H9 (cell line): ENCODE measurements at regions not wholly inside any gene's neighbourhood (a gene's known extent, or its start where the extent isn't known, plus 50 kb on each side); places are given as distances from the start of the nearest gene placed in this dataset.

ENCODE experiments used
- DNase-seq: peaks from one replicate; pipeline ENCODE4 v3.0.0-alpha.2; 2017
- H2AFZ ChIP-seq: one replicate; pipeline ENCODE4 v1.6.1; 2013; ENCODE audit warnings: mild to moderate bottlenecking, low read length, control low read depth, moderate library complexity
- H2AK5ac ChIP-seq: 2 replicates; pipeline ENCODE4 v1.6.1; 2013; ENCODE audit warnings: low read length, control low read depth, mixed read lengths; ENCODE audit not compliant: insufficient read length
- H2BK120ac ChIP-seq: one replicate; pipeline ENCODE4 v1.6.1; 2013; ENCODE audit warnings: low read depth, mild to moderate bottlenecking, low read length, control low read depth, inconsistent platforms; ENCODE audit not compliant: poor library complexity, severe bottlenecking
- H2BK12ac ChIP-seq: 2 replicates; pipeline ENCODE4 v1.6.1; 2013; ENCODE audit warnings: low read length, control low read depth, mixed read lengths, low read depth; ENCODE audit not compliant: insufficient read length
- H2BK15ac ChIP-seq: 2 replicates; pipeline ENCODE4 v1.6.1; 2013; ENCODE audit warnings: low read depth, low read length, control low read depth
- H2BK20ac ChIP-seq: one replicate; pipeline ENCODE4 v1.6.1; 2013; ENCODE audit warnings: low read depth, mild to moderate bottlenecking, low read length, control low read depth, inconsistent platforms; ENCODE audit not compliant: poor library complexity, severe bottlenecking
- H2BK5ac ChIP-seq: 2 replicates; pipeline ENCODE4 v1.6.1; 2013; ENCODE audit warnings: low read length, control low read depth, mixed read lengths; ENCODE audit not compliant: insufficient read length
- H3K14ac ChIP-seq: 2 replicates; pipeline ENCODE4 v1.6.1; 2013; ENCODE audit warnings: low read length, control low read depth; ENCODE audit not compliant: insufficient read depth
- H3K18ac ChIP-seq: 2 replicates; pipeline ENCODE4 v1.6.1; 2013; ENCODE audit warnings: low read depth, mild to moderate bottlenecking, mixed read lengths, low read length, control low read depth; ENCODE audit not compliant: insufficient read length
- H3K23ac ChIP-seq: 2 replicates; pipeline ENCODE4 v1.6.1; 2013; ENCODE audit warnings: low read length, control low read depth, mixed read lengths, low read depth; ENCODE audit not compliant: insufficient read length
- H3K23me2 ChIP-seq: 2 replicates; pipeline ENCODE4 v1.6.1; 2013; ENCODE audit warnings: low read depth, mild to moderate bottlenecking, mixed read lengths, low read length, control low read depth; ENCODE audit not compliant: insufficient read length, poor library complexity, severe bottlenecking
- H3K27ac ChIP-seq: 2 replicates; pipeline ENCODE4 v1.5.1; 2013; ENCODE audit warnings: low read length, control low read depth, mixed read lengths, low read depth; ENCODE audit not compliant: insufficient read length
- H3K27me3 ChIP-seq: 2 replicates; pipeline ENCODE4 v1.6.1; 2013; ENCODE audit warnings: low read length, control low read depth, inconsistent platforms; ENCODE audit not compliant: insufficient read depth
- H3K4ac ChIP-seq: 2 replicates; pipeline ENCODE4 v1.6.1; 2013; ENCODE audit warnings: low read depth, mild to moderate bottlenecking, control low read depth, inconsistent platforms, low read length, moderate library complexity
- H3K4me1 ChIP-seq: 2 replicates; pipeline ENCODE4 v1.6.1; 2013; ENCODE audit warnings: low read length, control low read depth, inconsistent platforms; ENCODE audit not compliant: insufficient read depth
- H3K4me2 ChIP-seq: 2 replicates; pipeline ENCODE4 v1.6.1; 2013; ENCODE audit warnings: low read length, control low read depth, mixed read lengths; ENCODE audit not compliant: insufficient read length, insufficient read depth
- H3K56ac ChIP-seq: 2 replicates; pipeline ENCODE4 v1.6.1; 2013; ENCODE audit warnings: low read depth, mild to moderate bottlenecking, mixed read lengths, low read length, control low read depth; ENCODE audit not compliant: insufficient read length
- H3K79me1 ChIP-seq: 2 replicates; pipeline ENCODE4 v1.6.1; 2013; ENCODE audit warnings: low read depth, mild to moderate bottlenecking, moderate library complexity, low read length, control low read depth, inconsistent platforms; ENCODE audit not compliant: insufficient read depth, poor library complexity, severe bottlenecking
- H3K79me2 ChIP-seq: 2 replicates; pipeline ENCODE4 v1.6.1; 2013; ENCODE audit warnings: low read length, control low read depth, inconsistent platforms; ENCODE audit not compliant: insufficient read depth
- H3K9ac ChIP-seq: 2 replicates; pipeline ENCODE4 v1.6.1; 2013; ENCODE audit warnings: low read length, control low read depth, mixed read lengths; ENCODE audit not compliant: insufficient read length; ENCODE audit errors: extremely low read depth
- H3K9me3 ChIP-seq: one replicate; pipeline ENCODE4 v1.6.1; 2013; ENCODE audit warnings: low read depth, low read length, inconsistent platforms; ENCODE audit not compliant: control insufficient read depth
- H3T11ph ChIP-seq: one replicate; pipeline ENCODE4 v1.6.1; 2013; ENCODE audit warnings: mild to moderate bottlenecking, low read length, control low read depth, inconsistent platforms
- H4K20me1 ChIP-seq: one replicate; pipeline ENCODE4 v1.6.1; 2013; ENCODE audit not compliant: control insufficient read depth, insufficient read length, insufficient read depth
- H4K5ac ChIP-seq: 2 replicates; pipeline ENCODE4 v1.6.1; 2013; ENCODE audit warnings: low read depth, mild to moderate bottlenecking, mixed read lengths, low read length, control low read depth; ENCODE audit not compliant: insufficient read length
- H4K8ac ChIP-seq: replicated peaks from 2 replicates; pipeline ENCODE4 v1.6.1; 2013; ENCODE audit warnings: low read length, control low read depth, mixed read lengths, low read depth; ENCODE audit not compliant: insufficient read length
- H4K91ac ChIP-seq: 2 replicates; pipeline ENCODE4 v1.6.1; 2013; ENCODE audit warnings: low read depth, mild to moderate bottlenecking, moderate library complexity, mixed read lengths, low read length, control low read depth; ENCODE audit not compliant: insufficient read length
- H3K27ac Mint-ChIP-seq, 3 experiments: 2 replicates in 2 of 3; 3 replicates in 1 of 3; pipeline ENCODE4 v1.8.0; 2020 to 2021; ENCODE audit warnings: mixed read lengths in 3 of 3, mild to moderate bottlenecking in 1 of 3, moderate library complexity in 1 of 3
- H3K27me3 Mint-ChIP-seq: 2 replicates; pipeline ENCODE4 v1.8.0; 2021; ENCODE audit warnings: low read depth, mild to moderate bottlenecking, moderate library complexity, mixed read lengths
- H3K36me3 Mint-ChIP-seq, 3 experiments: 2 replicates in 2 of 3; 3 replicates in 1 of 3; pipeline ENCODE4 v1.8.0; 2020 to 2021; ENCODE audit warnings: low read depth in 3 of 3, mixed read lengths in 3 of 3; ENCODE audit not compliant: insufficient read depth in 1 of 3
- H3K4me1 Mint-ChIP-seq, 2 experiments: 2 replicates each; pipeline ENCODE4 v1.8.0; 2020; ENCODE audit warnings: mixed read lengths in 2 of 2
- H3K4me3 Mint-ChIP-seq, 2 experiments: 2 replicates in 1 of 2; 3 replicates in 1 of 2; pipeline ENCODE4 v1.8.0; 2020 to 2021; ENCODE audit warnings: mild to moderate bottlenecking in 2 of 2, mixed read lengths in 2 of 2, moderate library complexity in 1 of 2
- H3K9me3 Mint-ChIP-seq, 2 experiments: 2 replicates in 1 of 2; 3 replicates in 1 of 2; pipeline ENCODE4 v1.8.0; 2020; ENCODE audit warnings: mild to moderate bottlenecking in 2 of 2, mixed read lengths in 2 of 2, moderate library complexity in 1 of 2
- CTCF ChIP-seq: fragments of 200-600 bp; sonication (generic); conservative IDR thresholded peaks from 3 replicates; pipeline ENCODE4 v1.8.0; 2021; ENCODE audit warnings: antibody characterized with exemption, mild to moderate bottlenecking
- WGBS: extraction: QIAGEN DNeasy Blood & Tissue Kit; methylation state at CpG from one replicate; pipeline ENCODE4 v1.1.7; 2013; ENCODE audit warnings: missing lambda C conversion rate, low lambda C conversion rate, mixed read lengths; ENCODE audit not compliant: insufficient read length; ENCODE audit errors: extremely low coverage; 5-methylcytosine and 5-hydroxymethylcytosine counted together

GRCh38 chr9:107079589-107079988 is 203.5 kb upstream of the RAD23B start:
- Histone ChIP-seq H3K27ac (no peak overlapping the region), H2BK15ac (no peak overlapping the region), H3T11ph (no peak overlapping the region), H3K14ac (no peak overlapping the region), H2AFZ (no peak overlapping the region), H2AK5ac (no peak overlapping the region), H3K4me2 (no peak overlapping the region), H2BK12ac (no peak overlapping the region), H3K79me2 (no peaks in the 10 kb centered on the region), H4K8ac (no peak overlapping the region), H3K4ac (no peak overlapping the region), H2BK20ac (no peak overlapping the region), H4K5ac (no peak overlapping the region), H2BK120ac (no peak overlapping the region), H4K20me1 (no peaks in the 10 kb centered on the region), H3K4me1 (no peaks in the 10 kb centered on the region), H3K56ac (no peak overlapping the region), H3K23ac (no peak overlapping the region), H3K27me3 (no peaks in the 10 kb centered on the region), H4K91ac (no peak overlapping the region), H3K9me3 (no peaks in the 10 kb centered on the region), H3K9ac (no peak overlapping the region), H2BK5ac (no peak overlapping the region), H3K23me2 (no peaks in the 10 kb centered on the region), H3K18ac (no peak overlapping the region), H3K79me1 (no peaks in the 10 kb centered on the region)
- H3K27me3 Mint-ChIP-seq = no peaks in the 10 kb centered on the region
- no peak overlapping the region for H3K27ac Mint-ChIP-seq
- H3K9me3 Mint-ChIP-seq = no peaks in the 10 kb centered on the region
- TF ChIP-seq CTCF = no peak
- WGBS = no CpG with 5 or more reads among the region's 1 CpG
- no peak overlapping the region for H3K4me3 Mint-ChIP-seq
- no peak for DNase-seq
- H3K36me3 Mint-ChIP-seq = no peaks in the 10 kb centered on the region
- peaks cover 0 to 2% of the 10 kb centered on the region in 2 experiments; a peak in 1 of 4 replicates for H3K4me1 Mint-ChIP-seq
